CD4-positive, alpha-beta T cell treated with Interleukin-6 for 4 hours (primary cell): ENCODE measurements at regions not wholly inside any gene's neighbourhood (a gene's known extent, or its start where the extent isn't known, plus 50 kb on each side); places are given as distances from the start of the nearest gene placed in this dataset.

ENCODE experiments used
- DNase-seq: peaks from one replicate; pipeline ENCODE4 v3.0.0-alpha.2; 2020; ENCODE audit warnings: mixed read lengths

DNA sequence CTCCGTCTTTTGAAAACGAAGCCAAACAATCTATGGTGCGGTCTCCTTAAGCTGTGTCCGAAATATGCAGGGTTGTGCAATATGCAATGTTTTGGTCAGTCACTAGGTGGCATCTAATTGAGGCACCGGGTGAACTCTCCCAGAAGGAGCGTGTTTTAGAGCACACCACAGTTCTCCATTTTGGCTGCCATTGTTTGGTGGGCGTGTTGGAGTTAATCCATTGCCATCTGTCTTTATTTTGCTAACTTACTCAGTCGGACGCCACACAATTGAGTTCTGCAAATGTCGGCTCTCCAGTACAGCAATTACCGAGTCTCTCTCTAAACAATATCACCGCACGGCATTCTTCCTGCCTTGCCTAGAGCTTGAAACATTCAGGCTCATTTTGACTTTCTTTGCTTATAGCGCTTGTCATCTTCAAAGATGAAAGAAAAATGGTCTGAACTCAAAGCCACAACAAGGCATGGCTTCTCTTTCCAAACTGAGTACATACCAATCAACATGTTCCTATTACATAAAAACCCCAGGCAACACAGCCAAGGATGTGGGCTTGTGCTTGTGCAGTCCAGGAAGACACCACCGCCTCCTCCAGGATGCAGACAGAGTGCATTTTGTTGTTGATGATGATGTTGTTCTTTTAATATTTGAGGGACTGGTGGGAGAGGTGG lies 182.0 kb upstream of the SERP2 start:
- DNase-seq: peak; percentile 53

DNA sequence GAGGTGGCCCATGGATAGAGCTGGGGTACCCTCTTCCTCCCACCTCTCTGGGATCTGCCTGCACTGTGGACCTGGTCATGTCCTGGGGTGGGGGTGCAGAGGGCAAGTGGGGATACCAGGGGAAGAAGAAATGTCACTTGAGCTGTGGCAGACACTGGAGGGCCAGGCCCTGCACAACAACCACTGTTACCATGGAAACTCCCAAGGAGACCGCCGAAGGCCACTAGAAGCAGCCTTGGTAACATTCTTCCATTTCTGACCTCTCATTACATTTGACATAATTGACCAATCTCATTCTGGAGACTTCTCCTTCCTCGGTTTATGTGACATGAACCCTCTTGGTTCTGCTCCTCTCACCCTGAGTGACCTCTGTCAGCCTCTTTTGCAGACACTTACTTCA lies 179.9 kb upstream of the SERP2 start:
- DNase-seq: no peak

DNA sequence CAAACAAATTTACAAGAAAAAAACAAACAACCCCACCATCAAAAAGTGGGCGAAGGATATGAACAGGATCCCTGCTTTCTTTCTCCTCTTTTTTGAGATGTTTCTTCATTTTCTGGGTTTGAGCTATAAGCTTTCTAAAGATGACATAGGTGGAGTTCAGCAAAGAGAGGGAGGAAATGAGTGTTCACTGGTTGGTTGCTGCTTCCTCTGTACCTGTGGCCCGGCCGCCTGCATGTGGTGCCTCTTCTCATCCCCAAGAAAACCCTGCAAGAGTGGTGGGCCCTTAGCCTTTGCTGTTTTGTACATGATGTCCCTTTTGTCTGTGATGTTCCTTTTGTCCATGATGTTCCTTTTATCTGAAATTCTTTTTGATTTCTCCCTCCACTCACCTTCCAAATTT lies 178.4 kb upstream of the SERP2 start:
- DNase-seq: peak; percentile 14

DNA sequence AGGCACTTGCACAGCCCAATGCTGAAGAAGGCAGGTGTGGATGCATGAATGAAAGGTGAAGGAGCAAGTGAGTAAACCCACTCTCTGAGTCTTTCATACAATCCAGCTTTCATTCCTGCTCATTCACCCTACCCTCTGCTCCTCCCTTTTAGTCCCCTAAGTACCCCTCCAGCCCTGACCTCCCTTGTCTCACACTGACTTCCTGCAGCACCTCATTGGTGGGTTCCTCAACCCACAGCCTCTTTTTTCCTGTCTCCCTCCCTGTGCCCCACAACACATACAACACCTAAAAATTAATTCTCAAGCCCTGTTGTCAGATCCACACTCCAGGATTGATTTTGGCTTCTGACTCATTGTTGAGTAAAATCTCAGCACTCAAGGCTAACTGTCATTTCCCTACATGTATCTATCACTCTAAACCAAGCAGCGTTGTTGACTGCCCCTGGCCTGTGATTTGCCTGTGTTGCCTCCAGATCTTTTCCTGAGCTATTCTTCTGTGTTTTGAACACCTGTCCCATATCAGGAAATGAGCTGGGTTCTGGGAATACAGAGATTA lies 177.3 kb upstream of the SERP2 start:
- DNase-seq: no peak

DNA sequence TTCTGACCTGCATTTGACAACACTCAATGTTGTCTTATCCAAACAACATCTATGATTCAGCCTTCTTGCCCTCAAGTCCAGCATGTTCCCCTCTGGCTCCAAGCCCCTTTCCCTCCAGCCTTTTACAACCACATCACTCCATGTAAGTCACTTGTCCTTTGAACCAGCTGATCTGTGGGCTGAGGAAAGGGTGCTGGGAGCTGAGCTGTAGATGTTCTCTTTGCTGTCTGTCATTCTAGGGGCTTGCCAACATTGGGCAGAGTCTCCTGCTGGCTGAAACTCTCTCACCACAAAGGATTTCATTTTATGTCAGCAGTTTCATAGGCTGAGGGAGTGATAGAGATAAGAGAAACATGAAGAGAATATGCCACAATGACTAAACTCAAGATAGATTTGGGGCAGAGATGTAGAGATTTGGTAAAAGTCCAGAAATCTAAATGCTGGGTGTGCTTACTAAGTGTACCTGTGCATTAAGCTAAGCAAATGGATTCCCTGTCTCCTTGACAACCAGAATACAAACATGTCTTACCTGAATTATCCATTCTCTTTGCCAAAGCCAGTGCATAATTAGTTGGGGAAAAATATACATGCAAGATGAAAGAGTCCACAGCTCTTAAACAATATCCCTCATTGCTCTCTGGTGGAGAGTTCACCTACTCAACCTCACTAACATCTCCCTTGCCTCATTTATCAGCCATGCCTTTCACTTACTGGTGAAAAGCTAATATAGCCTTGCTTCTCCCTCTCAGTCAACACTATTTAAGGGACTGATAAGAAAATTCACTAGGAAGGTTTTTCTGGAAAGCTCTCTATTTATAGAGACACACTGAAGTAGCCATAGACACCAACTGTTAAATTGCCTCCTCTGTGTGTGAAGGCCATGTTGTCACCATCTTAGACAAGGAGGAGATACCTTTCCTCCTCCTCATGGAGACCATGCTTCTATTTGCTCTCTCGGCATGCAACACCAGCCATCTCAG lies 175.5 kb upstream of the SERP2 start:
- no peak for DNase-seq

DNA sequence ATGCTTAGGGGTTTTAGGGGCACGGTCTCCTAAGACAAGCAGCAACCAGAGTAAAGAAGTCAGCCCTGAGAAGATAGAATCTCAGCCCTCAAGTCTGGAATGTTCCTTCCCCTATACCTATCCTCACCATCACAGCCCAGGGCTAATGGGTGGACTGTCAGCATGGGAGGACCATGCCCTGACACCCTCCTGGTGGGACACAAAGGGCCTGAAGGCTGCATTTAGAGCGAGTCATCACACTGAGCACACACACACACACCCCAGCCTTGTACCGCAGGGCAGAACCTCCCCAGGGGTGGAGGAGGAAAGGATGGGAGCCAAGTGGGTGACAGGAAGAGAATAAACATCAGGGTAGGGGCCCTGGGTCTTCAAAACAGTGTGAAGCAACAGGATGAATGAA lies 174.8 kb upstream of the SERP2 start:
- no peak for DNase-seq

DNA sequence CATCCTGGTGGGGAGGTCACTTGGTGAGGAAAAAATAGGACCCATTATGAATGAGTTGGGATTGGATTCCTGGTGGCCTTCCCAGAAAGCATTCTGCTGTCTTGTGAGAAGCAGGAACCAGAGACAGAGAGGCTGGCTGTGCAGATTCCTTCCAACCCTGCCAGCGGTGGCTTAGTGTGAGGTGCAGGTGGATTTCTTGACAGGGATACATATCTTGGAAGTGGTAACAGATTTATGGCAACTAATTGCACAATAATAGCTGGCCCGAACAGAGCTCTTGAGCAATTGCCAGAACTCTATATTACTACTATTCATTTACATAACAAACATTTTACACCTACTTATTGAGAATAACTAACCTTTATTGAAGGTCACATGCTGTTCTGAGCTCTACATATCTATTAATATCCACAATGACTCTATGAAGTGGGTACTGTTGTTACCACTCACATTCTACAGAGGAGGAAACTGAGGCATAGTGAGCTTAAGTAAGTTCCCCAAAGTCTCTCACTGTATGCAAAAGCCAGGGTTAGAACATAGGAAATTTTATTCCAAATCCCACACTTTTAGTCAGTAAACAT lies 173.9 kb upstream of the SERP2 start:
- DNase-seq: no peak

DNA sequence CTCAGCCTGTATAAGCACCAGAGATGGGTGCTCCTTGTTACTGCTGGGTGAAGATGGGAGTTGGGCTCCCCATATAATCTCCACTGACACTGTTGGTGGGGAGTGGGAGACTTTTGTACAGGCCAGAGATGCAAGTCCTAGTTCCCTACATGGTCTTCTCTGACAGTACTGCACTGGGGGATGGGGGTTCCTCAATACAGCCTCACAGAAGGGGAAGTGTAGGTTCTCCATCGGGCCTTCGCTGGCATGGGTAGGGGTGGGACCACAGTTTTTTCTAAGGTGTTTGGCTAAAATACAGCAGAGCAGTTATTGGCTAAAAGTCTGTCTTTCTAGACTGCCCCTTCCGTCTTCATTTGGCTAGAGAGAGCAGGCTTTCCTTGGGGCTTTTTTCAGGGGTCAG lies 167.2 kb upstream of the SERP2 start:
- no peak for DNase-seq

DNA sequence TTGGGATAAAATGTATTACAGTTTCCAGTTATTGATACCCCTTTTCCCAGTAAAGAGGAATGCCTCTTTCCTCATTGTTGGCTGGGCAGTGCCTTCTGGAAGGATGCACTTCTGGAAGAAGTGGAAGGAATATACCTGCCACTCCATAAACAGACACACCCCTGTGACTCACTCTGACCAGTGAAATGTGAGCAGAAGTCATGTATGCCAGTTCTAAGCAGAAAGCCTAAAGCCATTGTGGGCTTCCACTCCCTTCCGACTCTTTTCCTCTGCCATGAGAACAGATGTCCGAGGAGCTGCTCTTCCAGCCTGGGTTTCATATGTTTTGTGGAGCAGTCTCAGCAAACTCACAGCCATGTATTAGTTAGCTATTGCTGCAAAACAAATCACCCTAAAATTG lies 166.1 kb upstream of the SERP2 start:
- no peak for DNase-seq

DNA sequence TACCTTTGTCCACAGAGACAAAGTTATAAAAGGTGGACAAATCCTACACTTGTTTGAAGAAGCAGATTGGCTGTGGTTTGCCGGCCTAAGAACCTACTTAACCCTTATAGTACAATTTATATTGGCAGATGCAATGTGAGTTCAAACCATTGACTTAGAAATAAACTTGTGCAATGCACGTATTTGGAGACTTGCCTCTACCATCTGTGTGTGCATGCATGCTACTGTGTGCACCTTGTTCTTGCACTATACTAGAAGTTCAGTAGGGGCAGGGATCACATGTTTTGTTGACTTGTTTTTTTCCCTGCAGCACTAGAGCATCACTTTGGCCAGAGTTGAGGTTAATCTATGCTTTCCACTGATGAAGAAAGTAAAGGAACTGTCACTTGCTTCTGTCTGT lies 163.1 kb upstream of the SERP2 start:
- no peak for DNase-seq

DNA sequence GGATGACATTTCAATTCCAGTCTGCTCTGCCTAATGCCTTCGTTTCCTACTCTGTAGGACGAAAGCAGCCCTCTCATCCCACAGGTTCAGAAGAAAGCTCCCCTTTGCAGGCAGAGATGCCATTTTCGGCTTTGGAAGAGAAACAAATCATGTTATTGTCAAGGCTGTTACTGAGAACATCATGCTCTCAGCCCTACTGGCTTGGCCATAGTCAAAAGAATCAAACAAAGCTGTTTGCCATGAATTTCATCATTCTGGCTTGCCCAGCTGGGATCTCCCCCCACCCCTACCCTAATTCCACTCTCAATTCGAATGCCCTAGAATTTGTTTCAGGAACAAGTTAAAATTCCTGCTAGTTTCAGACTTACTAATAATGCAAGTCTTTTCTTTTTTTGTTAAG lies 162.3 kb upstream of the SERP2 start:
- no peak for DNase-seq

DNA sequence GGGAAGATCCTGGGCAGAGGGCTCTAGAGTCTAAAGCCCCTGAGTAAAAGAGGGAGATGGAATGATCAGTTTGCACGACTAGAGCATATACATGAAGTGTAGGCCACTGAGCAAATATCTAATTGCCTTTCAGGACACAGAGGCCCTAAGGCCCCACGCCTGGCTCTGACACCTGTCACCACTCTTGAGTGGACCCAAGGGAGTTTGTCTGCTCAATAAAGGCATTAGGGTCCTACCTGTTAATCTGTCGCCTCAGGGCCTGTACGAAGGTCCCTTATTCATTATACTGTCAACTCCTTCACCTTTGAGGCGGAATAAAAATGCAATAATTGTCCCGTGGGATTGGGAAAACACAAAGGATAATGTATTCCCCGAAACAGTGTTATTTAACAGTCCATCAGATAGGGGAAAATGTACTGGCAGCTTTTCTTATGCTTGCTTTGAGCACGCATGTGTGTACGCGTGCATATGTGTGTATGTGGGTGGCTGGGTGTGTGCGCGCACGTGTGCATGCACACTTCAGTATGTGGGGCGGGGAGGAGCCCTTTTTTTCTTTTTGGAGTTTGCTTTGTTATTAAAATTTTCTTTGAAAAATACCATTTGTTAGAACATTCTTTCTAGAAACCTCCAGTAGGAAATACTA lies 161.8 kb upstream of the SERP2 start:
- DNase-seq: no peak

DNA sequence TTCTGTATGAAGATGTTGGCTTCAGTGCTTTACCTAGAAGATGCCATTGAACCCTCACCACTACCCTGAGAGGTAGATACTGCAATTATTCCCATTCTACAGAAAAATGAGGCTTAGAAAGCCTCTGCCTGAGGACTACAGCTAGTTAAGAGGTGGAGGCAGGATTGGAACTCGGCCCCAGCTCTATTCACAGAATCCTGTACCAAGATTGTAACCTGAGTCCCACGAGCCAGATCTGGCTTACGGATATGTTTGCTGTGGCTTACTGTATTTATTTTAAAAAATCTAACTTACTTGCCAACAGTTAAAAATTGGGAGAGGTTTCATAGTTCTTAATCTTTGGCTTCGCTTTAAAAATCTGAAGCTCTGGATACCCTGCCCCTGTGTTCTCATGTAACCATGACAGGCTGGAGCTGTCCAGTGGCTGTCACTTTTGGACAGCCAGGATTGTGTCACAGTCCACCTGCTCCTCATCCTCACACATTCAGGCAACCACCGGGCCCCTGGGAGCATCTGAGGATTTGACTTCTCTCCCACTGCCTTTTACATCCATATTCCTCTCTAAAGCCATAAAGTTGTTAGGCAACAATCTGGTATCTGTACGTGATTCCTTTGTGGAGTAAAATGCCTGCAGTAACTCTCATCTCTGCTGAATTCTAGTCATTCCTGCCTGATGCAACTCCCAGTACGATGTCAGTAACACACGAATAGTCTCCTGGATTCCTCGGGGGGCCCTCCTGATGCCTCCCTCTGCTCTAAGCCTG lies 160.8 kb upstream of the SERP2 start:
- DNase-seq: no peak

DNA sequence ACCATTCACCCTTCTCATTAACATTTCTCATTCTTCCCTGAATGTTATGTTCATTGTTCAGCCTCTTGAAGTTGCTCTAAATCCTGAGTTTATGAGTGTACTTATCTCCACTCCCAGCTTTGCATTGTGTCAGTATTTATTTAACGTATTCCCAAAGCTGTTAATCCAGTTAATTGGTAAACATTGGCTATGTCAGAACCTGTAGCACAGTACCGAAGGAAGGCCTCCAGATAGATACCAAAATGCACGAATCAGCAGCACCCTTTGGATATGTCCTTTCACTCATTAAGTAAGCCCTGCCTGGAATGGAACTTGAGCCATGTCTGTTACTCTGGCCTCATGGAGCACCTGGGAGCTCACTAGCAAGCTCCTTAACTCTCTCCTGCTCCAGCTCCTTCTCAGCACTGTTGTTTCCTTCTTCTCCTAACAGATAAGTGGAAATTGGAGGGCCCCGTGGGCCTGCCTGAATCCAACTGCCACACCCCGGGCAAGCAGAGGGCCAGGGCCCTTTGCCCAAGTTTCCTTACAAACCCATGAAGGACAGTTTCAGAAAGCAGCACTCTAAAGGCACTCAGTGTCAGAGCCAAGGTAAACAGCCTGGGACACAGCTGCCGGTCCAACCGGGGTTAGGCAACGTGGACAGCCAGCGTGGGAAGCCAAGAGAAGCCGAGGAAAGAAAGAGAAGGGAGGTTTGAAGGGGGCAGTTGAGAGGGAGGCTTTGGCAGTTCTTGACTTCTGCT lies 155.0 kb upstream of the SERP2 start:
- DNase-seq: no peak

DNA sequence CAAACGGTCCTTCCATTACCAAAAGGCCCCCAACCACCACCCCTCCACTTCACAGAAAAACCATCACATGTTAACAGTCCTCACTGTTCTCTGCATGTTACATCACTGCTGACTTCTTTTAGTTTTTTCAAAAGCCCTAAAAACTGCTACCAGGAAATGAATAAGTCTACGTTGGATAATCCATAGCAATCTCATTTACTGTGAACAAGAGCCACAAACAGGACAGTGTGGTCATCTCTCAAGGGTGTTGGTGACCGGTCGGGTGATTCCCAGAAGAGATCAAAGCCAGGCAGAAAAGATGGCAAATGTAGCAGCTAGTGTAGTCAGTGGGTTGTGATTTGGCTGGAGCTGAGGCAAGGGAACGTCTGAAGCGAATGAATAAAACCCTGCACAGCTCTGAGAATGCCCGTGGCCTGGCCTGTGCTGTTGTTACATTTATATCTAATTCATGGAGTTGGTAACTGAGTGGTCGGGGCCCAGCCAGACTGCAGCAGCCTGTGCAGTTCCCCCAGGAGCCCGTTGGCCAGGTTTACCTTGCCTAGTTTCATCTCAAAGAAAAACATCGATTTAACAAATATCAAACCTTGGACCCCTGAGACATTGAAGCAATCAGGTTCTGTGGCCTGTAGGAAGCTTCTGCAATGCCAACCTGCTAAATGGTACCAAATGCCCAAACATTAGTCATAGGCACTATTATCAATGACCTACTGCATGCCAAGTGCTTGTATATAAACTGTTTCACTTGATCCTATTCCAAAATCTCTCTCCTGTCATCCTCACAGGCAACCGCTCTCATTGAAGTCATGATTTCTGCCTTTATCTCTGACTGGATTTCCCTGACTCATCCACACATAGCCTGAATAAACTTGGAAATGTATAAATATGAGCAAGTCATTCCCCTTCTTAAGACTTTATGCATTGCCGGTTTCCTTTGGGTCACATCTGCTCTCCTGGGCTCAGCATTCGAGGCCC lies 153.8 kb upstream of the SERP2 start:
- DNase-seq: no peak

DNA sequence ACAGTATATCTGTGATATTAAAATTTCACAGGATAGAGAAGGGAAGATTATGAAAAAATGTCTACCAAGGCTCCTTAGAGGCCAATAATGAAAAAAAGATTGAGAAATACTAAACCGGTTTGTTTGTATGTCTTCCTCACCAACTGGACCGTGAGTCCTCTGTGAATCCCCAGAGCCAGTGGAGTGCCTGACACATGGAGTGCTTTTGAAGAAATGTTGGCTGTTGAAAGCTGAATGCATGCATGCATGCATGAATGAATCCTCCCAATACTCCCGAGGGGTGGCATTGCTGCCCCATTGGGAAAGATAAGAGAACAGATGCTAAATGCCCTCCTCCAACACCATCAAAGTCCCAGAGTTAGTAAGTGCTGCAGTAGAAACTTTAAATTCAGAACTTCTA lies 152.7 kb upstream of the SERP2 start:
- DNase-seq: no peak

DNA sequence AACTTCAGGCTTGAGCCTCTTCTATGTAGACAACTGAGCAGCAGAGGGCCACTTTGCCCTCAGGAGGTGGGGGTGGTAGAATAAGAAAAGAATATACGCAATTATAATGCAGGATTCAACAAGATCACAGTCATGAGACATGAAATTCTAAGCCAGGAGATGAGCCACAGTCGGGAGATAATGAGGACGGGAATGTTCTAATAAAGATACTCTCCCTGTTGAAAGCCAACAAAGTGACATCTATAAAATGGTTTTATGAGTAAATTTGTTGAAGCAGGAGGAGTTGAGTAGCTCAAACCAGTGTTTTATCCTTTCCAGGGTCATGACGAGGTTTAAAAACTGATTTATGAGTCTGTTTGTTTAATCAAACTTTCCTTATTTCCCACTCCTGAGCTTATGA lies 152.0 kb upstream of the SERP2 start:
- no peak for DNase-seq

DNA sequence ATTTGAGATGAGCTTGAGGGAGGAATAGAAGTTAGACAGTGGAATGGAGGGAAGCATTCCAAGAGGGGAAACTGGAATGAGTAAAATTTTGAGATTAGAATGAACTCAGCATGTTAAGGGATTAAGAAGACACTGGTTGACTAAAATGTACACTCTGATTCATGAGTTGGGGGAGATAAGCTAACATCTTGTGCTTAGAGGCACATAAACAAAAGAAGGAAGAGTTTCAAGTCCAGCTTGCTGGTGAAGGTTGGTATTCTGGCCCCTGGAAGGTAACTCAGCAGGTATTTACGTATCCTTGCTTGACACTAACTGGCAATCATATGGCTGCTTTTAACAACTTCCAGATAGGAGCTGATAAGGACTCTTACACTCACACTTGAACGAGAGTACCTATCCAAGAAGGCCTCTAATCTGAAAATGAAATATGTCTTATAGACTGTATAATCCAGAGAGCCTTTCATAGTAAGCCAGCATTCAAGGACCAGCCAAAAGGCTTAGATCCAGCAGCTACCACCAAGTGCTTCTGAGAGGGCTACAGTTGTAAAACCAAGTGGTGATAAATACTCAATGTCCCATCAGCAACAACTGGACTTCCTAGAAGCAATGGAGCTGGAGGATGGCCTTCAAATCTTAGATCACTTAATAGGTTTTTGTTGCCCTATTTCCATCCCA lies 149.7 kb upstream of the SERP2 start:
- no peak for DNase-seq

DNA sequence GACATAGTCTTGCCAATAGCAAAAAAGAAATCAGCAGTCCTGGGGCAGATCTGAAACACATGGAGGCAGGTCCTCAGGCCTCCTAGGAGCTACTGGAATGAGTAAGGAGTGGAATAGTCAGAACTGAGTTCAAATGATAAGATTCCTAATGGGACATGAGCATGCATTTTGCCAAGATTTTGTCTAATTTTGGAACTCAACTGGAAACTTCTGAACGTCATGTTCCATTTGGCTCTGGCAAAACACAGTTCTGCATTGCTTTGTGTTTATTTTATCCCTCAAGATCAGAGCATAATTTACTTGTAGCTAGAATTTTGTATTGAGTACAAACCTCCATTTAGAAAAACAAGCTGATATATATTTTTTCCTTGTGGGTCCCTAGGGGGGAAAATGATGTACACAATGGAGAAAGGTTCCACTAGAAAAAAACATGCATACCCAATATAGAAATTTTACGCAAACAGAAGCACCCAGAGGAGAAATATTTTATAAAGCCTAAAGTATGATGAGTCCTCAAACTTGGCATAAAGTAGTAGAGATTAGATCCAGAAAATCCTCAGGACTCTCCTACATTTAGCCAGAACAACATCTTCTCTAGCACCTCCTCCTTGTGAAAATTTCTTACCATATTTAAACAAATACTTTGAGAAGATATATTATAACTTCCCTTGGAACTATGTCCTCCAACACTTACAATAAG lies 149.0 kb upstream of the SERP2 start:
- no peak for DNase-seq
